WTC11 (cell line): ENCODE measurements at regions not wholly inside any gene's neighbourhood (a gene's known extent, or its start where the extent isn't known, plus 50 kb on each side); places are given as distances from the start of the nearest gene placed in this dataset.

ENCODE experiments used
- ATAC-seq: fragments of 200-7000 bp; cut with Tn5 transposase; 2 replicates; pipeline ENCODE4 v1.10.0; 2021; ENCODE audit warnings: mild to moderate bottlenecking, moderate library complexity
- CTCF ChIA-PET: fragments of 300-600 bp; sonication (Branson Sonifier 250); formaldehyde crosslinking; loops from one replicate; lab custom pipeline; 2021; ENCODE audit warnings: antibody characterized with exemption; lab: Charles Lee
- POLR2A ChIA-PET: fragments of 350-600 bp; sonication (Branson Sonifier 250); formaldehyde crosslinking; loops from one replicate; lab custom pipeline; 2021; ENCODE audit warnings: antibody characterized with exemption; lab: Charles Lee
- DNase-seq: peaks from one replicate; pipeline ENCODE4 v3.0.0; 2021; ENCODE audit warnings: low spot score
- H3K27ac Mint-ChIP-seq: 2 replicates; pipeline ENCODE4 v1.8.0; 2021; ENCODE audit warnings: mixed read lengths
- H3K27me3 Mint-ChIP-seq: 2 replicates; pipeline ENCODE4 v1.8.0; 2021; ENCODE audit warnings: low read depth, mild to moderate bottlenecking, moderate library complexity, mixed read lengths
- H3K36me3 Mint-ChIP-seq: 2 replicates; pipeline ENCODE4 v1.8.0; 2021; ENCODE audit warnings: mixed read lengths
- H3K4me1 Mint-ChIP-seq: 2 replicates; pipeline ENCODE4 v1.8.0; 2022; ENCODE audit warnings: mixed read lengths
- H3K4me3 Mint-ChIP-seq: 2 replicates; pipeline ENCODE4 v1.8.0; 2021; ENCODE audit warnings: mild to moderate bottlenecking, moderate library complexity, mixed read lengths
- H3K9me3 Mint-ChIP-seq: 2 replicates; pipeline ENCODE4 v1.8.0; 2021; ENCODE audit warnings: mixed read lengths
- ATF1 ChIP-seq: sonication (generic); formaldehyde crosslinking; IDR thresholded peaks from 2 replicates; pipeline ENCODE4 v1.8.1; 2023; ENCODE audit warnings: mild to moderate bottlenecking, moderate library complexity, missing genetic modification reagents
- ATF2 ChIP-seq: sonication (generic); formaldehyde crosslinking; IDR thresholded peaks from 2 replicates; pipeline ENCODE4 v1.8.1; 2022; ENCODE audit warnings: low read depth, missing genetic modification reagents, borderline replicate concordance
- CBFB ChIP-seq: sonication (generic); formaldehyde crosslinking; IDR thresholded peaks from 2 replicates; pipeline ENCODE4 v1.8.1; 2022; ENCODE audit warnings: mild to moderate bottlenecking, low read depth, missing genetic modification reagents
- ERG ChIP-seq: fragments of 250-450 bp; sonication (Bioruptor Pico); IDR thresholded peaks from 2 replicates; pipeline ENCODE4 v1.8.0; 2021; ENCODE audit warnings: mild to moderate bottlenecking
- ETV6 ChIP-seq: sonication (generic); formaldehyde crosslinking; IDR thresholded peaks from 2 replicates; pipeline ENCODE4 v1.8.1; 2022; ENCODE audit warnings: mild to moderate bottlenecking, missing genetic modification reagents
- GABPB1 ChIP-seq: sonication (generic); formaldehyde crosslinking; IDR thresholded peaks from 2 replicates; pipeline ENCODE4 v1.8.1; 2023; ENCODE audit warnings: mild to moderate bottlenecking, missing genetic modification reagents
- GTF2I ChIP-seq: fragments of 250-450 bp; sonication (Bioruptor Pico); conservative IDR thresholded peaks from 2 replicates; pipeline ENCODE4 v1.4.0; 2021; ENCODE audit warnings: mild to moderate bottlenecking
- IRF1 ChIP-seq: sonication (generic); formaldehyde crosslinking; IDR thresholded peaks from 2 replicates; pipeline ENCODE4 v1.8.0; 2023; ENCODE audit warnings: missing genetic modification reagents
- MXD4 ChIP-seq: fragments of 250-450 bp; sonication (Bioruptor Pico); IDR thresholded peaks from 2 replicates; pipeline ENCODE4 v1.8.0; 2021; ENCODE audit warnings: mild to moderate bottlenecking, moderate library complexity, borderline replicate concordance
- MYBL2 ChIP-seq: sonication (generic); formaldehyde crosslinking; IDR thresholded peaks from 2 replicates; pipeline ENCODE4 v1.8.1; 2023; ENCODE audit warnings: mild to moderate bottlenecking, moderate library complexity, missing genetic modification reagents
- OVOL2 ChIP-seq: fragments of 250-450 bp; sonication (Bioruptor Pico); IDR thresholded peaks from 2 replicates; pipeline ENCODE4 v1.9.0; 2021; ENCODE audit warnings: mild to moderate bottlenecking, borderline replicate concordance
- PRRX2 ChIP-seq: fragments of 250-450 bp; sonication (Bioruptor Pico); IDR thresholded peaks from 2 replicates; pipeline ENCODE4 v1.8.0; 2021; ENCODE audit warnings: mild to moderate bottlenecking
- RELA ChIP-seq: sonication (generic); formaldehyde crosslinking; IDR thresholded peaks from 2 replicates; pipeline ENCODE4 v1.8.1; 2022; ENCODE audit warnings: missing genetic modification reagents, mild to moderate bottlenecking, borderline replicate concordance
- SMAD3 ChIP-seq: sonication (generic); formaldehyde crosslinking; IDR thresholded peaks from 2 replicates; pipeline ENCODE4 v1.8.0; 2022; ENCODE audit warnings: missing genetic modification reagents, mild to moderate bottlenecking, borderline replicate concordance
- SP1 ChIP-seq: sonication (generic); formaldehyde crosslinking; conservative IDR thresholded peaks from 2 replicates; pipeline ENCODE4 v1.8.1; 2022; ENCODE audit warnings: missing genetic modification reagents
- STAT6 ChIP-seq: sonication (generic); formaldehyde crosslinking; conservative IDR thresholded peaks from 2 replicates; pipeline ENCODE4 v1.8.1; 2023; ENCODE audit warnings: mild to moderate bottlenecking, low read depth, missing genetic modification reagents, moderate library complexity
- USF2 ChIP-seq: sonication (generic); formaldehyde crosslinking; IDR thresholded peaks from 2 replicates; pipeline ENCODE4 v1.8.1; 2023; ENCODE audit warnings: mild to moderate bottlenecking, missing genetic modification reagents, moderate library complexity
- ZNF219 ChIP-seq: sonication (generic); formaldehyde crosslinking; IDR thresholded peaks from 2 replicates; pipeline ENCODE4 v1.8.0; 2023; ENCODE audit warnings: missing genetic modification reagents, mild to moderate bottlenecking, borderline replicate concordance
- ZNF396 ChIP-seq: fragments of 250-450 bp; sonication (Bioruptor Pico); IDR thresholded peaks from 2 replicates; pipeline ENCODE4 v1.8.0; 2021; ENCODE audit warnings: mild to moderate bottlenecking, moderate library complexity, borderline replicate concordance
- TF ChIP-seq, protein P1 (sequence below): fragments of 250-450 bp; sonication (Bioruptor Pico); IDR thresholded peaks from 2 replicates; pipeline ENCODE4 v1.9.0; 2021; ENCODE audit warnings: mild to moderate bottlenecking
- TF ChIP-seq, protein P2 (sequence below): sonication (generic); formaldehyde crosslinking; IDR thresholded peaks from 2 replicates; pipeline ENCODE4 v1.8.1; 2022; ENCODE audit warnings: low read depth, mild to moderate bottlenecking, moderate library complexity, missing genetic modification reagents, borderline replicate concordance
- TF ChIP-seq, protein P3 (sequence below): sonication (generic); formaldehyde crosslinking; IDR thresholded peaks from 2 replicates; pipeline ENCODE4 v1.8.1; 2022; ENCODE audit warnings: mild to moderate bottlenecking, moderate library complexity, missing genetic modification reagents

GRCh38 chr9:87238545-87238944 lies 259.1 kb upstream of the DAPK1 start (continued):
- TF ChIP-seq, protein P1, sequence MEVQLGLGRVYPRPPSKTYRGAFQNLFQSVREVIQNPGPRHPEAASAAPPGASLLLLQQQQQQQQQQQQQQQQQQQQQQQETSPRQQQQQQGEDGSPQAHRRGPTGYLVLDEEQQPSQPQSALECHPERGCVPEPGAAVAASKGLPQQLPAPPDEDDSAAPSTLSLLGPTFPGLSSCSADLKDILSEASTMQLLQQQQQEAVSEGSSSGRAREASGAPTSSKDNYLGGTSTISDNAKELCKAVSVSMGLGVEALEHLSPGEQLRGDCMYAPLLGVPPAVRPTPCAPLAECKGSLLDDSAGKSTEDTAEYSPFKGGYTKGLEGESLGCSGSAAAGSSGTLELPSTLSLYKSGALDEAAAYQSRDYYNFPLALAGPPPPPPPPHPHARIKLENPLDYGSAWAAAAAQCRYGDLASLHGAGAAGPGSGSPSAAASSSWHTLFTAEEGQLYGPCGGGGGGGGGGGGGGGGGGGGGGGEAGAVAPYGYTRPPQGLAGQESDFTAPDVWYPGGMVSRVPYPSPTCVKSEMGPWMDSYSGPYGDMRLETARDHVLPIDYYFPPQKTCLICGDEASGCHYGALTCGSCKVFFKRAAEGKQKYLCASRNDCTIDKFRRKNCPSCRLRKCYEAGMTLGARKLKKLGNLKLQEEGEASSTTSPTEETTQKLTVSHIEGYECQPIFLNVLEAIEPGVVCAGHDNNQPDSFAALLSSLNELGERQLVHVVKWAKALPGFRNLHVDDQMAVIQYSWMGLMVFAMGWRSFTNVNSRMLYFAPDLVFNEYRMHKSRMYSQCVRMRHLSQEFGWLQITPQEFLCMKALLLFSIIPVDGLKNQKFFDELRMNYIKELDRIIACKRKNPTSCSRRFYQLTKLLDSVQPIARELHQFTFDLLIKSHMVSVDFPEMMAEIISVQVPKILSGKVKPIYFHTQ (CRISPR knock-in tag) = no peak
- TF ChIP-seq GABPB1 (CRISPR knock-in tag) (no peak), RELA (no peak), MXD4 (CRISPR knock-in tag) (no peak)

DNA sequence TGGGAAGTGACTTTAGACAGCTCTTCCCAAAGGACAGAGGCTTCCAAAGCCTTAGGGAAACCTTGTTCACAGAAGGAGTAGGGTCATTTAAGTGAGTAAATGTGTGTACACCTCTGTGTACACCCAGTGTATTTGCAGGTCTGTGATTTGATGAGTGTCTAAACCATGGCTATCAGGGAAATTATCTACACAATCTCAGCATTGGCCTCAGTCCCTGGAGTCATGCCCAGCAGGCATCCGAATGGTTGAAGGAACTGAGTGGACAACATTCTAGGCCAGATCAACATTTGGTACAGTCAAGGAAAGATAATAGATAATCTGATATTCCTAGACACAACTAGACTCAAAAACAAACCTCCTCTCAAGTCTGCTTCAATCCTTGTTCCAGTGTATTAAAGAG lies 258.4 kb upstream of the DAPK1 start:
- Mint-ChIP-seq H3K9me3 (no peaks in the 10 kb centered on the region), H3K4me3 (no peak overlapping the region), H3K27me3 (no peaks in the 10 kb centered on the region), H3K27ac (no peak overlapping the region), H3K36me3 (no peaks in the 10 kb centered on the region), H3K4me1 (peaks cover under 1% of the 10 kb centered on the region; the same call in 1 of the 2 replicates)
- ChIA-PET POLR2A (no interaction called here), CTCF (no interaction called here)
- no peak for TF ChIP-seq SMAD3 (CRISPR knock-in tag)
- no peak for TF ChIP-seq ERG (CRISPR knock-in tag)
- no peak for TF ChIP-seq ETV6 (CRISPR knock-in tag)
- no peak for TF ChIP-seq STAT6
- TF ChIP-seq MYBL2 (CRISPR knock-in tag) = no peak
- TF ChIP-seq MXD4 (CRISPR knock-in tag) = no peak
- no peak for TF ChIP-seq OVOL2 (CRISPR knock-in tag)
- no peak for TF ChIP-seq GTF2I (CRISPR knock-in tag)
- TF ChIP-seq USF2 (CRISPR knock-in tag) = no peak
- TF ChIP-seq, protein P2, sequence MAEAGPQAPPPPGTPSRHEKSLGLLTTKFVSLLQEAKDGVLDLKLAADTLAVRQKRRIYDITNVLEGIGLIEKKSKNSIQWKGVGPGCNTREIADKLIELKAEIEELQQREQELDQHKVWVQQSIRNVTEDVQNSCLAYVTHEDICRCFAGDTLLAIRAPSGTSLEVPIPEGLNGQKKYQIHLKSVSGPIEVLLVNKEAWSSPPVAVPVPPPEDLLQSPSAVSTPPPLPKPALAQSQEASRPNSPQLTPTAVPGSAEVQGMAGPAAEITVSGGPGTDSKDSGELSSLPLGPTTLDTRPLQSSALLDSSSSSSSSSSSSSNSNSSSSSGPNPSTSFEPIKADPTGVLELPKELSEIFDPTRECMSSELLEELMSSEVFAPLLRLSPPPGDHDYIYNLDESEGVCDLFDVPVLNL (CRISPR knock-in tag) = no peak
- TF ChIP-seq ATF2 (CRISPR knock-in tag) = no peak
- TF ChIP-seq CBFB = no peak
- no peak for TF ChIP-seq ATF1 (CRISPR knock-in tag)
- TF ChIP-seq PRRX2 = no peak
- no peak for TF ChIP-seq ZNF396
- TF ChIP-seq IRF1 (CRISPR knock-in tag) = no peak
- TF ChIP-seq, protein P3, sequence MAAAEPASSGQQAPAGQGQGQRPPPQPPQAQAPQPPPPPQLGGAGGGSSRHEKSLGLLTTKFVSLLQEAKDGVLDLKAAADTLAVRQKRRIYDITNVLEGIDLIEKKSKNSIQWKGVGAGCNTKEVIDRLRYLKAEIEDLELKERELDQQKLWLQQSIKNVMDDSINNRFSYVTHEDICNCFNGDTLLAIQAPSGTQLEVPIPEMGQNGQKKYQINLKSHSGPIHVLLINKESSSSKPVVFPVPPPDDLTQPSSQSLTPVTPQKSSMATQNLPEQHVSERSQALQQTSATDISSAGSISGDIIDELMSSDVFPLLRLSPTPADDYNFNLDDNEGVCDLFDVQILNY = no peak
- TF ChIP-seq SP1 = no peak
- no peak for TF ChIP-seq ZNF219
- no peak for TF ChIP-seq RELA
- no peak for ATAC-seq
- DNase-seq = no peak
